ENCODE measurements at regions not wholly inside any gene's neighbourhood (a gene's known extent, or its start where the extent isn't known, plus 50 kb on each side); places are given as distances from the start of the nearest gene placed in this dataset.

GRCh38 chr15:36506733-36507356 lies 72.6 kb upstream of the CDIN1 start (continued):
- TF ChIP-seq, protein P1, sequence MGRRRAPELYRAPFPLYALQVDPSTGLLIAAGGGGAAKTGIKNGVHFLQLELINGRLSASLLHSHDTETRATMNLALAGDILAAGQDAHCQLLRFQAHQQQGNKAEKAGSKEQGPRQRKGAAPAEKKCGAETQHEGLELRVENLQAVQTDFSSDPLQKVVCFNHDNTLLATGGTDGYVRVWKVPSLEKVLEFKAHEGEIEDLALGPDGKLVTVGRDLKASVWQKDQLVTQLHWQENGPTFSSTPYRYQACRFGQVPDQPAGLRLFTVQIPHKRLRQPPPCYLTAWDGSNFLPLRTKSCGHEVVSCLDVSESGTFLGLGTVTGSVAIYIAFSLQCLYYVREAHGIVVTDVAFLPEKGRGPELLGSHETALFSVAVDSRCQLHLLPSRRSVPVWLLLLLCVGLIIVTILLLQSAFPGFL (CRISPR knock-in tag; IDR thresholded peaks at IDR 0.05) = no peak
- TF ChIP-seq KAT8 (CRISPR knock-in tag; IDR thresholded peaks at IDR 0.05) (peak; percentile 60; the same call in 1 of the 2 replicates), NFATC3 (CRISPR knock-in tag; IDR thresholded peaks at IDR 0.05) (no peak), NFE2L1 (CRISPR knock-in tag; IDR thresholded peaks at IDR 0.05; ENCODE audit: borderline replicate concordance) (no peak), ARNTL (CRISPR knock-in tag; IDR thresholded peaks at IDR 0.05) (peak; percentile 74; the same call in 1 of the 2 replicates), SRSF9 (IDR thresholded peaks at IDR 0.05; ENCODE audit: borderline replicate concordance, insufficient read depth, low read depth, low read length, poor library complexity, severe bottlenecking) (no peak), ETV6 (CRISPR knock-in tag; conservative IDR thresholded peaks at IDR 0.05) (no peak), BCL6 (CRISPR knock-in tag; IDR thresholded peaks at IDR 0.05) (peak; percentile 99), ZNF546 (CRISPR knock-in tag; conservative IDR thresholded peaks at IDR 0.05) (no peak), RCOR2 (CRISPR knock-in tag; IDR thresholded peaks at IDR 0.05) (peak; percentile 92), ZNF776 (CRISPR knock-in tag; IDR thresholded peaks at IDR 0.05) (no peak), ZNF530 (CRISPR knock-in tag; IDR thresholded peaks at IDR 0.05; ENCODE audit: low read depth) (no peak), ZNF512B (CRISPR knock-in tag; IDR thresholded peaks at IDR 0.05; ENCODE audit: borderline replicate concordance) (no peak), ZNF580 (CRISPR knock-in tag; IDR thresholded peaks at IDR 0.05; ENCODE audit: borderline replicate concordance, low read depth) (no peak), FOXK2 (IDR thresholded peaks at IDR 0.05) (peak; percentile 88), CHCHD3 (CRISPR knock-in tag; IDR thresholded peaks at IDR 0.05) (no peak), ZNF761 (CRISPR knock-in tag; conservative IDR thresholded peaks at IDR 0.05) (no peak), SKI (IDR thresholded peaks at IDR 0.05; ENCODE audit: partially characterized antibody) (peak; percentile 82), ADNP (CRISPR knock-in tag; IDR thresholded peaks at IDR 0.05) (no peak), KDM6A (CRISPR knock-in tag; IDR thresholded peaks at IDR 0.05; ENCODE audit: low read depth) (peak; percentile 82), TGIF2 (CRISPR knock-in tag; IDR thresholded peaks at IDR 0.05) (peak; percentile 51; the same call in 1 of the 2 replicates), ZNF468 (CRISPR knock-in tag; IDR thresholded peaks at IDR 0.05) (no peak)
- TF ChIP-seq, protein P2, sequence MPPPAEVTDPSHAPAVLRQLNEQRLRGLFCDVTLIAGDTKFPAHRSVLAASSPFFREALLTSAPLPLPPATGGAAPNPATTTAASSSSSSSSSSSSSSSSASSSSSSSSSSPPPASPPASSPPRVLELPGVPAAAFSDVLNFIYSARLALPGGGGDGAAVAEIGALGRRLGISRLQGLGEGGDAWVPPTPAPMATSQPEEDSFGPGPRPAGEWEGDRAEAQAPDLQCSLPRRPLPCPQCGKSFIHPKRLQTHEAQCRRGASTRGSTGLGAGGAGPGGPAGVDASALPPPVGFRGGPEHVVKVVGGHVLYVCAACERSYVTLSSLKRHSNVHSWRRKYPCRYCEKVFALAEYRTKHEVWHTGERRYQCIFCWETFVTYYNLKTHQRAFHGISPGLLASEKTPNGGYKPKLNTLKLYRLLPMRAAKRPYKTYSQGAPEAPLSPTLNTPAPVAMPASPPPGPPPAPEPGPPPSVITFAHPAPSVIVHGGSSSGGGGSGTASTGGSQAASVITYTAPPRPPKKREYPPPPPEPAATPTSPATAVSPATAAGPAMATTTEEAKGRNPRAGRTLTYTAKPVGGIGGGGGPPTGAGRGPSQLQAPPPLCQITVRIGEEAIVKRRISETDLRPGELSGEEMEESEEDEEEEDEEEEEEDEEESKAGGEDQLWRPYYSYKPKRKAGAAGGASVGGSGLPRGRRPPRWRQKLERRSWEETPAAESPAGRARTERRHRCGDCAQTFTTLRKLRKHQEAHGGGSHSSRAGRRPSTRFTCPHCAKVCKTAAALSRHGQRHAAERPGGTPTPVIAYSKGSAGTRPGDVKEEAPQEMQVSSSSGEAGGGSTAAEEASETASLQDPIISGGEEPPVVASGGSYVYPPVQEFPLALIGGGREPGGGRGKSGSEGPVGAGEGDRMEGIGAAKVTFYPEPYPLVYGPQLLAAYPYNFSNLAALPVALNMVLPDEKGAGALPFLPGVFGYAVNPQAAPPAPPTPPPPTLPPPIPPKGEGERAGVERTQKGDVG (CRISPR knock-in tag; IDR thresholded peaks at IDR 0.05; ENCODE audit: borderline replicate concordance) = no peak

Measured in HepG2 (cell line).